HG03354 (cell line): ENCODE measurements at regions not wholly inside any gene's neighbourhood (a gene's known extent, or its start where the extent isn't known, plus 50 kb on each side); places are given as distances from the start of the nearest gene placed in this dataset.

Source experiments
- ATAC-seq: cut with Tn5 transposase; IDR thresholded peaks from one replicate; pipeline ENCODE4 v1.9.1; 2021; ENCODE audit warnings: mild to moderate bottlenecking; ENCODE audit not compliant: unreplicated experiment, poor library complexity, severe bottlenecking

- ATAC-seq, result no peak
These were observed 1159.5 kb downstream of the ADGRL3 start for GRCh38 chr4:62359441-62360155.

- no peak for ATAC-seq
These were observed 1144.8 kb downstream of the ADGRL3 start for GRCh38 chr4:62344915-62345314.

GRCh38 chr4:62344474-62344873 lies 1144.3 kb downstream of the ADGRL3 start:
- no peak for ATAC-seq

GRCh38 chr4:62342346-62342745 lies 1142.2 kb downstream of the ADGRL3 start:
- no peak for ATAC-seq

- no peak for ATAC-seq
These were observed 1128.4 kb downstream of the ADGRL3 start for GRCh38 chr4:62328526-62328925.

- ATAC-seq, result no peak
These were observed 1127.6 kb downstream of the ADGRL3 start for GRCh38 chr4:62327612-62328297.

GRCh38 chr4:62324215-62324614 lies 1124.1 kb downstream of the ADGRL3 start:
- no peak for ATAC-seq

- ATAC-seq, result no peak
These were observed 1120.5 kb downstream of the ADGRL3 start for GRCh38 chr4:62320612-62321011.

GRCh38 chr4:62302710-62303109 lies 1102.6 kb downstream of the ADGRL3 start:
- no peak for ATAC-seq

GRCh38 chr4:62301500-62301899 lies 1101.4 kb downstream of the ADGRL3 start:
- no peak for ATAC-seq

- no peak for ATAC-seq
These were observed 1093.4 kb downstream of the ADGRL3 start for GRCh38 chr4:62293551-62293950.

GRCh38 chr4:62292911-62293310 lies 1092.8 kb downstream of the ADGRL3 start:
- no peak for ATAC-seq

GRCh38 chr4:62288808-62289541 lies 1088.8 kb downstream of the ADGRL3 start:
- ATAC-seq, result no peak

- ATAC-seq, result no peak
These were observed 1084.9 kb downstream of the ADGRL3 start for GRCh38 chr4:62285026-62285425.

GRCh38 chr4:62279689-62280088 lies 1079.6 kb downstream of the ADGRL3 start:
- ATAC-seq, result no peak

- no peak for ATAC-seq
These were observed 1075.3 kb downstream of the ADGRL3 start for GRCh38 chr4:62275470-62275869.

- ATAC-seq, result no peak
These were observed 1074.7 kb downstream of the ADGRL3 start for GRCh38 chr4:62274782-62275181.

- ATAC-seq, result no peak
These were observed 1071.0 kb downstream of the ADGRL3 start for GRCh38 chr4:62271107-62271506.

GRCh38 chr4:62269918-62270317 lies 1069.8 kb downstream of the ADGRL3 start:
- no peak for ATAC-seq

GRCh38 chr4:62263454-62263853 lies 1063.3 kb downstream of the ADGRL3 start:
- no peak for ATAC-seq

GRCh38 chr4:62262676-62263075 lies 1062.5 kb downstream of the ADGRL3 start:
- ATAC-seq, result no peak
